Left lung (tissue), 4 donors: ENCODE measurements at regions not wholly inside any gene's neighbourhood (a gene's known extent, or its start where the extent isn't known, plus 50 kb on each side); places are given as distances from the start of the nearest gene placed in this dataset.

Experiments used
- ATAC-seq: fragments of 200-7000 bp; cut with Tn5 transposase; one replicate; pipeline ENCODE4 v1.9.1; 2020; ENCODE audit warnings: moderate library complexity
- DNase-seq, 4 donors: peaks; one replicate each; pipeline ENCODE4 v3.0.0-alpha.2; 2013 to 2020
- H3K27ac ChIP-seq, 2 donors: fragments of 200-600 bp; sonication (generic) in 1 of 2; one replicate each; pipeline versions ENCODE4 v1.5.0 to v1.8.0; 2020 to 2021
- H3K27me3 ChIP-seq, 2 donors: fragments of 200-600 bp; sonication (generic) in 1 of 2; one replicate each; pipeline versions ENCODE4 v1.5.0 to v1.8.0; 2020 to 2021
- H3K36me3 ChIP-seq, 2 donors: fragments of 200-600 bp; sonication (generic) in 1 of 2; one replicate each; pipeline versions ENCODE4 v1.5.0 to v1.8.0; 2020 to 2021
- H3K4me1 ChIP-seq, 2 donors: fragments of 200-600 bp; one replicate each; pipeline ENCODE4 v1.8.0; 2021
- H3K4me3 ChIP-seq, 2 donors: fragments of 200-600 bp; sonication (generic) in 1 of 2; one replicate each; pipeline versions ENCODE4 v1.5.0 to v1.8.0; 2020 to 2021; ENCODE audit warnings: mild to moderate bottlenecking in 1 of 2
- H3K9me3 ChIP-seq, 2 donors: fragments of 200-600 bp; sonication (generic) in 1 of 2; one replicate each; pipeline versions ENCODE4 v1.5.0 to v1.8.0; 2020 to 2021
- CTCF ChIP-seq, 2 donors: fragments of 200-600 bp; sonication (generic) in 1 of 2; IDR thresholded peaks; one replicate each; pipeline versions ENCODE4 v1.5.0 to v1.8.0; 2021; ENCODE audit warnings: antibody characterized with exemption in 2 of 2
- intact Hi-C, 2 donors: fragments of 100-400 bp; cut with DNase I; formaldehyde crosslinking; loops; one replicate each; pipeline versions ENCODE4 v1.11.2 to v1.14.2; 2022
- donor health status: DM: no; HTN: yes; CAD: no.
- donor health status: DM: no; HTN: no; CAD: no.

DNA sequence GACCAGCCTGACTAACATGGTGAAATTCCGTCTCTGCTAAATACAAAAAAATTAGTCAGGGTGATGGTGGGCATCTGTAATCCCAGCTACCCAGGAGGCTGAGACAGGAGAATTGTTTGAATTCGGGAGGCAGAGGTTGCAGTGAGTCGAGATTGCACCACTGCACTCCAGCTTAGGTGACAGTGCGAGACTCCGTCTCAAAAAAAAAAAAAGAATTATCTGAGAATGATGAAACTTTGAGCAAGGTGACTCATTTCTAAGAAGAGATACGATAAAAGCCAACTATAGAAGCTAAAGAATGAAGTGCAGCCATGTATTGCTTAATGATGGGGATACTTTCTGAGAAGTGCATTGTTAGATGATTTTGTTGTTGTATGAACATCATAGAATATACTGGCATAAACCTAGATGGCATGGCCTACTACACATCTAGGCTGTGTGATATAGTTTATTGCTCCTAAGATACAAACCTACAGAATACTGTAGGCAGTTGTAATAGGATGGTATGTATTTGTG lies 64.7 kb downstream of the SNRPE start:
- Histone ChIP-seq H3K4me1 (peaks cover 0 to 6% of the 10 kb centered on the region in 2 donors), H3K36me3 (no peaks in the 10 kb centered on the region), H3K4me3 (no peak overlapping the region), H3K27ac (no peak overlapping the region), H3K9me3 (no peaks in the 10 kb centered on the region), H3K27me3 (no peaks in the 10 kb centered on the region)
- ATAC-seq (no peak), DNase-seq (no peak)
- TF ChIP-seq CTCF (IDR thresholded peaks at IDR 0.05): no peak
- intact Hi-C loops: no loop called here

GRCh38 chr1:203929741-203930309 lies 68.4 kb downstream of the SNRPE start:
- no peak overlapping the region for H3K27ac ChIP-seq
- H3K9me3 ChIP-seq: no peaks in the 10 kb centered on the region
- TF ChIP-seq CTCF (IDR thresholded peaks at IDR 0.05): no peak
- no peak for DNase-seq
- H3K4me3 ChIP-seq: no peak overlapping the region
- no peak for ATAC-seq
- no peaks in the 10 kb centered on the region for H3K27me3 ChIP-seq
- H3K4me1 ChIP-seq: peaks cover 0 to 6% of the 10 kb centered on the region in 2 donors
- intact Hi-C loops: no loop called here
- H3K36me3 ChIP-seq: no peaks in the 10 kb centered on the region

DNA sequence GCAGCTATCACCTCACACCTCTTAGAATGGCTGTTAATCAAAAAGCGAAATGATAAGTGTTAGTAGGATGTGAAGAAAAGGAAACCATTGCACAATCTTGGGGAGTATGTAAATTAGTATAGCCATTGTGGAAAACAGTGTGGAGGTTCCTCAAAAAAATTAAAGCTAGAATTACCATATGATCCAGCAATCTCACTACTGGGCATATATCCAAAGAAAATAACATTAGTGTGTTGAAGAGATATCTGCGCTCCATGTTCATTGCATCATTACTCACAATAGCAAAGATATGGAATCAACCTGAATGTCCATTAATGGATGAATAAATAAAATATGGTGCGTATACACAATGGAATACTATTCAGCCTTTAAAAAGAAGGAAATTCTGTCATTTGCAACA lies 68.9 kb downstream of the SNRPE start:
- Histone ChIP-seq H3K27ac (no peak overlapping the region), H3K4me1 (peaks cover 0 to 6% of the 10 kb centered on the region in 2 donors), H3K36me3 (no peaks in the 10 kb centered on the region), H3K9me3 (no peaks in the 10 kb centered on the region), H3K4me3 (no peak overlapping the region), H3K27me3 (no peaks in the 10 kb centered on the region)
- DNase-seq (no peak), ATAC-seq (no peak)
- no peak for TF ChIP-seq CTCF (IDR thresholded peaks at IDR 0.05)
- intact Hi-C loops: no loop called here

- ATAC-seq (no peak), DNase-seq (no peak)
- Histone ChIP-seq H3K4me3 (no peak overlapping the region), H3K36me3 (no peaks in the 10 kb centered on the region), H3K27ac (no peak overlapping the region), H3K4me1 (peaks cover 0 to 6% of the 10 kb centered on the region in 2 donors), H3K9me3 (no peaks in the 10 kb centered on the region), H3K27me3 (no peaks in the 10 kb centered on the region)
- intact Hi-C loops: no loop called here
- TF ChIP-seq CTCF (IDR thresholded peaks at IDR 0.05): no peak
These were observed 70.6 kb downstream of the SNRPE start for GRCh38 chr1:203931953-203932352.

- Histone ChIP-seq H3K9me3 (no peaks in the 10 kb centered on the region), H3K4me3 (no peak overlapping the region), H3K36me3 (no peaks in the 10 kb centered on the region), H3K27ac (no peak overlapping the region), H3K27me3 (no peaks in the 10 kb centered on the region), H3K4me1 (peaks cover 0 to 6% of the 10 kb centered on the region in 2 donors)
- DNase-seq (no peak), ATAC-seq (no peak)
- TF ChIP-seq CTCF (IDR thresholded peaks at IDR 0.05): no peak
- intact Hi-C loops: no loop called here
These were observed 71.2 kb downstream of the SNRPE start for GRCh38 chr1:203932556-203932955.
